ENCODE measurements at regions not wholly inside any gene's neighbourhood (a gene's known extent, or its start where the extent isn't known, plus 50 kb on each side); places are given as distances from the start of the nearest gene placed in this dataset.

GRCh38 chrX:39796856-39797255, 300.9 kb downstream of the BCOR start:
- TF ChIP-seq EZH2phosphoT487 (IDR thresholded peaks at IDR 0.05; ENCODE audit: insufficient read depth, low read depth), result no peak
- TF ChIP-seq EZH2 (IDR thresholded peaks at IDR 0.05; ENCODE audit: insufficient read depth, poor library complexity, severe bottlenecking), result no peak
